Left lung (tissue), 4 donors: ENCODE measurements at regions not wholly inside any gene's neighbourhood (a gene's known extent, or its start where the extent isn't known, plus 50 kb on each side); places are given as distances from the start of the nearest gene placed in this dataset.

Experiments
- ATAC-seq: fragments of 200-7000 bp; cut with Tn5 transposase; one replicate; pipeline ENCODE4 v1.9.1; 2020; ENCODE audit warnings: moderate library complexity
- DNase-seq, 4 donors: peaks; one replicate each; pipeline ENCODE4 v3.0.0-alpha.2; 2013 to 2020
- H3K27ac ChIP-seq, 2 donors: fragments of 200-600 bp; sonication (generic) in 1 of 2; one replicate each; pipeline versions ENCODE4 v1.5.0 to v1.8.0; 2020 to 2021
- H3K27me3 ChIP-seq, 2 donors: fragments of 200-600 bp; sonication (generic) in 1 of 2; one replicate each; pipeline versions ENCODE4 v1.5.0 to v1.8.0; 2020 to 2021
- H3K36me3 ChIP-seq, 2 donors: fragments of 200-600 bp; sonication (generic) in 1 of 2; one replicate each; pipeline versions ENCODE4 v1.5.0 to v1.8.0; 2020 to 2021
- H3K4me1 ChIP-seq, 2 donors: fragments of 200-600 bp; one replicate each; pipeline ENCODE4 v1.8.0; 2021
- H3K4me3 ChIP-seq, 2 donors: fragments of 200-600 bp; sonication (generic) in 1 of 2; one replicate each; pipeline versions ENCODE4 v1.5.0 to v1.8.0; 2020 to 2021; ENCODE audit warnings: mild to moderate bottlenecking in 1 of 2
- H3K9me3 ChIP-seq, 2 donors: fragments of 200-600 bp; sonication (generic) in 1 of 2; one replicate each; pipeline versions ENCODE4 v1.5.0 to v1.8.0; 2020 to 2021
- intact Hi-C, 2 donors: fragments of 100-400 bp; cut with DNase I; formaldehyde crosslinking; loops; one replicate each; pipeline versions ENCODE4 v1.11.2 to v1.14.2; 2022
- TF ChIP-seq, protein P1 (sequence below), 2 donors: fragments of 200-600 bp; sonication (generic) in 1 of 2; IDR thresholded peaks; one replicate each; pipeline versions ENCODE4 v1.5.0 to v1.8.0; 2021; ENCODE audit warnings: antibody characterized with exemption in 2 of 2
- donor health status: DM: no; HTN: yes; CAD: no.
- donor health status: DM: no; HTN: no; CAD: no.

DNA sequence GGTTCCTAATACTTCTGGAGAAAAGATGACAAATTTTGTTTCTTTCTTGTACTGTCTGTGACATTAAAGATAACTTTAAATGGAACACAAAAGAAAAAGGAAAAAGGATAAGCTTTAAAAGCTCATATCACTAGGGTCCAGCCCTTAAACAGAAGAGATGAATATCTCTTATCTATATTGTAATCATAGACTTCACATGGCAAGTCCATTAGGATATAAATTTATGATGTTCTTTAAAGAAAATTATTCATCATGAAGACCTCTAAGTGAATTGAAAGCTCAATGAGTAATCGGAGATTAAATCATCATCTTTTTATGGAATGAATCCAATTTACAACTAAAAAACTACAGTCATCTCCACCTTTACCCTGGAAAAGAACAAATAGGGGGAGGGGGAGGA, 111.6 kb upstream of the SATB2 start:
- H3K9me3 ChIP-seq: no peaks in the 10 kb centered on the region
- no peaks in the 10 kb centered on the region for H3K4me1 ChIP-seq
- no peaks in the 10 kb centered on the region for H3K27me3 ChIP-seq
- ATAC-seq (no peak), DNase-seq (no peak)
- intact Hi-C loops: no loop called here
- H3K27ac ChIP-seq: no peak overlapping the region
- H3K36me3 ChIP-seq: no peaks in the 10 kb centered on the region
- H3K4me3 ChIP-seq: no peak overlapping the region
- TF ChIP-seq, protein P1, sequence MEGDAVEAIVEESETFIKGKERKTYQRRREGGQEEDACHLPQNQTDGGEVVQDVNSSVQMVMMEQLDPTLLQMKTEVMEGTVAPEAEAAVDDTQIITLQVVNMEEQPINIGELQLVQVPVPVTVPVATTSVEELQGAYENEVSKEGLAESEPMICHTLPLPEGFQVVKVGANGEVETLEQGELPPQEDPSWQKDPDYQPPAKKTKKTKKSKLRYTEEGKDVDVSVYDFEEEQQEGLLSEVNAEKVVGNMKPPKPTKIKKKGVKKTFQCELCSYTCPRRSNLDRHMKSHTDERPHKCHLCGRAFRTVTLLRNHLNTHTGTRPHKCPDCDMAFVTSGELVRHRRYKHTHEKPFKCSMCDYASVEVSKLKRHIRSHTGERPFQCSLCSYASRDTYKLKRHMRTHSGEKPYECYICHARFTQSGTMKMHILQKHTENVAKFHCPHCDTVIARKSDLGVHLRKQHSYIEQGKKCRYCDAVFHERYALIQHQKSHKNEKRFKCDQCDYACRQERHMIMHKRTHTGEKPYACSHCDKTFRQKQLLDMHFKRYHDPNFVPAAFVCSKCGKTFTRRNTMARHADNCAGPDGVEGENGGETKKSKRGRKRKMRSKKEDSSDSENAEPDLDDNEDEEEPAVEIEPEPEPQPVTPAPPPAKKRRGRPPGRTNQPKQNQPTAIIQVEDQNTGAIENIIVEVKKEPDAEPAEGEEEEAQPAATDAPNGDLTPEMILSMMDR (IDR thresholded peaks at IDR 0.05): no peak

DNA sequence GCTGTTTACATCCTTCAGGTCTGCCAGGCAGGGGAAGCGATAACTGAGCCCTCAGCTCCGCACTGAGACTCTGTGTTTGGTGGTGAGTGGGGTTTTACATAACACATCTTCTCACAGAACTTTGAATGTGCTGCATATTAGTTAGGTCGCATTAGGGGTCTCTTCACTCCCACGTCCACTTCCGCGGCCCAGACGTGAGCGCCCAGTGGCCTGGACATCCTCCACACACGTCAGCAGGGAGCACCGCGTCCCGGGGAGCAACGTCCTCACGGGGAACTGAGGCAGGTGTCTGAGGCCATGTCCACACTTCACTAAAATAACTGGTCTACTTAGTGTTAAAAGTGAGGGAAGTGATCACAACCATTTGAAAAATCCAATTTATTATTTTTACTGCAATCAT, 100.4 kb upstream of the SATB2 start:
- no peaks in the 10 kb centered on the region for H3K36me3 ChIP-seq
- ATAC-seq: no peak
- DNase-seq: peak in 1 of 4 donors; percentile 36
- intact Hi-C loops: no loop called here
- TF ChIP-seq, protein P1 (IDR thresholded peaks at IDR 0.05): no peak
- H3K27ac ChIP-seq: no peak overlapping the region
- no peaks in the 10 kb centered on the region for H3K27me3 ChIP-seq
- no peak overlapping the region for H3K4me3 ChIP-seq
- no peaks in the 10 kb centered on the region for H3K4me1 ChIP-seq
- H3K9me3 ChIP-seq: no peaks in the 10 kb centered on the region

DNA sequence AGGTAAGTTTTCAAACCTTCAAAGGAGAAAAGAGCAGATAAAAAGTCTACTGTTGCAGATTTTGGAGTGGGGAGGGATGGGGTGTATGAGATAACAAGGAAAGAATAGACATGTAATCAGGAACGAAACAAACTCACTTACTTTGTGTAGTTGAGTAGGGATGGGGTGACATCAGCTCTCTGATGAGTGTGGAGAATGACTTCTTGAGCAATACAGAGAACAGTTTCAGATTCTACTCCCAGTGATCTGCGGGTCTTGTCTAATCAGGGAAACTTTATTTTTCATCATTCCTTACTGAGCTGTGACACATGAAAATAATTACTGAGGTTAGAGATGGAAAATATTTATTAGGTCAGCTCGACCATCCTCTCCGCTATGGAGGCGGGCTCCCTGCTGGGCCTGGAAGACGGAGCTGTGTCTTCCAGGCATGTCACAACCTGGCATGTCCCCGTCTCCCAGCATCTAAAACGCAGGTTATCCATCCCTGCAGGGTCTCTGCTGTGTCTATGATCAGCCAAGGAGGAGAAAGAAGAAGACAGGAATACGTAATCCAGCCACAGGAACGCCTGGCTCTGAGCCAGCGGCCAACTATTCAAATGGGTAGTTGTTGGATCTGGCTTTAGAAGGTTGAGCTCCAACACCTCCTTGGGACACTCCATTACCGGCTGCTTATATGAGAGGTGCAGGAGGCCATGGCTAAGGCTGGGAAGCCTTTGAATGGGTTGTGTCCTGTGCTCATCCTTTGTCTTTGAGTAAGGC, 99.0 kb upstream of the SATB2 start:
- Histone ChIP-seq H3K4me1 (no peaks in the 10 kb centered on the region), H3K27ac (no peak overlapping the region), H3K9me3 (no peaks in the 10 kb centered on the region), H3K36me3 (no peaks in the 10 kb centered on the region), H3K27me3 (no peaks in the 10 kb centered on the region), H3K4me3 (no peak overlapping the region)
- intact Hi-C loops: no loop called here
- TF ChIP-seq, protein P1 (IDR thresholded peaks at IDR 0.05): no peak
- DNase-seq (peak in 1 of 4 donors; percentile 26), ATAC-seq (no peak)

DNA sequence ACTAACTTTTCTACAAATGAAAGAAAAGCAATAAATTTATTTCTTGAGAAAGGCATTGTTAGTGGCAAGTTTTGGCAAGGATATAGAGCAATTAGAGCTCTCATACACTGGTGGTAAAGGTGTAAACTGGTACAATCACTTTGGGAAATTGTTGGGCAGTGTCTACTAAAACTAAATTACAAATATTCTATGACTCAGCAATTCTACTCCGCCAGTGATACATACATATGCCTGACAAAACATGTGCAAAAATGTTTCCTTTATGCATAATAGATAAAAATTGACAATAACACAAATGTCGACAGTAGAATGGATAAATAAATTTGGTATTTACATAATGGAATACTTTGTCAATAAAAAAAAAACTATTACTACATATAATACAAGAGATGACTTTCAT, 96.3 kb upstream of the SATB2 start:
- TF ChIP-seq, protein P1 (IDR thresholded peaks at IDR 0.05): no peak
- DNase-seq (no peak), ATAC-seq (no peak)
- H3K4me1 ChIP-seq: no peaks in the 10 kb centered on the region
- no peak overlapping the region for H3K4me3 ChIP-seq
- H3K9me3 ChIP-seq: no peaks in the 10 kb centered on the region
- intact Hi-C loops: no loop called here
- H3K27ac ChIP-seq: no peak overlapping the region
- no peaks in the 10 kb centered on the region for H3K36me3 ChIP-seq
- no peaks in the 10 kb centered on the region for H3K27me3 ChIP-seq

DNA sequence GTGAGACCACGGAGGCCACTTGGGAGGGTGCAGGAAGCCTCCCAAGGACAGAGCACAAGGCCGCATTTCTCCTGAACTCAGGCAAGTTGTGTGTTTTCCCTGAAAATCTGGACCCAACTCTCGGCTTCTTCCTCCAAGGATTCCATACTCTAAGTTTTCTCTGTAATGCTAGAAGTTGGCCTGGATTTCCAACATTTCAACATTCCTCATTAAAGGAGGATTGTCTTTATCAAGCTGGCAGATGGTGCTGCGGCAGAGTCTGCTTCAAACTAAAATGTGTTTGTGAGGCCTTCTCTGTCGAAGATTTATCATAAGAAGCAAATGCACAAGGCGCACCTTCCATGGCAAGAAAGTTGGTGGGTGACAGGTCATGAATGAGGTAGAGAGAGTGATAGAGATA, 94.4 kb upstream of the SATB2 start:
- Histone ChIP-seq H3K27ac (no peak overlapping the region), H3K27me3 (no peaks in the 10 kb centered on the region), H3K36me3 (no peaks in the 10 kb centered on the region), H3K9me3 (no peaks in the 10 kb centered on the region), H3K4me3 (no peak overlapping the region), H3K4me1 (no peaks in the 10 kb centered on the region)
- no peak for ATAC-seq
- peak in 2 of 4 donors; percentile 23 to 30 for DNase-seq
- TF ChIP-seq, protein P1 (IDR thresholded peaks at IDR 0.05): no peak
- intact Hi-C loops: no loop called here
